HG02571 (cell line): ENCODE measurements at regions not wholly inside any gene's neighbourhood (a gene's known extent, or its start where the extent isn't known, plus 50 kb on each side); places are given as distances from the start of the nearest gene placed in this dataset.
"Not testable (repeated sequence)": the region's sequence is repeated elsewhere in the genome, so short reads cannot be mapped to it uniquely, and the experiment has no call there.

Experiments used
- ATAC-seq: cut with Tn5 transposase; IDR thresholded peaks from one replicate; pipeline ENCODE4 v1.9.1; 2021; ENCODE audit warnings: mild to moderate bottlenecking, moderate library complexity; ENCODE audit not compliant: unreplicated experiment

- ATAC-seq = no peak
Observed at GRCh38 chr2:2581331-2582159, 250.5 kb upstream of the MYT1L start.

GRCh38 chr2:2580841-2581240 lies 249.8 kb upstream of the MYT1L start:
- not testable (repeated sequence) for ATAC-seq

- ATAC-seq = no peak
Observed at GRCh38 chr2:2580341-2580740, 249.3 kb upstream of the MYT1L start.

DNA sequence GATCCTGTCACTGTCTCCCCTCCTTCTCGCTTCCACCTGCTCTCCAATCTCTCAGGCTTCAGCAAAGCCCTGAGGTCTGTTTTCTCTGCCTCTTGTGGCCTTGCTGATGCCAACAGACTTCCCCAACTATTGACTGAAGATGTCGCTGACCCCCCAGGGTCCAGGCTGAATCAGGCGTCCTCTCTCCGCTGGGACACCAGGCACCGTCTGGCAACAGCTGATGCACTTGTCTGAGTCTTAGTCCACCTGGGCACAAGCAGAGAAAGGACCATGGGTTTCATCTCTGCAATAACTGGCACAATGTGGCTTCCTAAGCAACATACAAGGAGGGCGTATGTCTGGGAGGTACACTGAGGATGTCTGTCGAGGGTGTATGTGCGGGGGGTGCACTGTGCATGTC lies 248.7 kb upstream of the MYT1L start:
- no peak for ATAC-seq

DNA sequence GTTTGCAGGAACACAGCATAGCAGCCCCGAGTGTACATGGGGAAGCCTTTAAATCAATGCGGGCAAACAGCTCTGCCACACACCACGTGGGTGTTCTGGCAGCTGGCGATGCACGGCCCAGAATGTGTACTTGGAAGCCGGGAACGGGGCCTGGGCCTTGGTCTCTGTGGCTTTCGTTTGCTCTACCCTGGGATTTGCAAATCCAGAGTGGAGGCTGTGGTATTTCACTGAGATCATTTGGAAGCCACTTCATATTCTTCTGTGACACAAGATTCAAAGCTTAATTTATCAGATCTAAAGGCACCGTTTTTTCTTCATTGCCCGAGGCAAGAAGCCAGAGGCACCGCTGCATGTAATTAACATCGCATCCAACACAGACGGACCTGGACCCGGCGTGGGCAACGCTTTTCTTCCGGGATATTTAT lies 246.3 kb upstream of the MYT1L start:
- ATAC-seq = no peak

GRCh38 chr2:2575870-2576386 lies 244.9 kb upstream of the MYT1L start:
- no peak for ATAC-seq

- ATAC-seq = no peak
Observed at GRCh38 chr2:2575181-2575577, 244.1 kb upstream of the MYT1L start.

DNA sequence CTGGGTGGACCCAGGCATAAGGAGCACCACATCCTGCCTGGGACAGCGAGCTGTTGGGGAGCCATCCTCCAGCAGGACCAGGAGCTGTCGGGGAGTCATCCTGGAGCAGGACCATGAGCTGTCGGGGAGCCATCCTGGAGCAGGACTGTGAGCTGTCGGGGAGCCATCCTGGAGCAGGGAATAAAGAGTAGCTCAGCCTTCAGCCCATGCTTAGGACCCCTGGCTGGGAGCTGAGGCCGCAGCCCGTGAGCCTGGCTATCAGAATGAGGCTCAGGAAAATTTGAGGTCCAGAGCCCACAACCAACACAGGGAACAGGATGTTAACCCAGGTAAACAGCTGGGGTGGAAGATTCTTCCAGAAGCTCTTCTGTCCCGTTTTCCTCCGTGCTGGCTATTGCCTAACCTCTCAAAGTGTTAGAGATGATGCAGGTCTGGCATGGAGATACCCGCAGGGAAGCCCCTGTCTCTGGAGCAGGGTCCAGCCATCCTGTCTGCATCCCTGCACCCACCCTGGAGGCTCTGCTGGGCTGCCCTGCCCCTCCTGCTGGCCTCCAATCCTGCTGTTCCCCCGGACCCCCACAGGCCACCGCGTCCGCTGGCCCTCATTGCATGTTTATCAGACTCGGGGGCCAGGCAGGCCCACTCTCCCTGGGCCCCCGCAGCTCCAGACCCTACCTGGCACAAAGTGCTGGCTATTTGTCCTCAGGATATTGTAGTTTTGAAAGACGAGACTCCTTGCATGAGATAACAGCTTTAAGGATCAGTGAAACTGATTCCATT lies 243.5 kb upstream of the MYT1L start:
- no peak for ATAC-seq

- no peak for ATAC-seq
Observed at GRCh38 chr2:2573658-2574293, 242.7 kb upstream of the MYT1L start.

- no peak for ATAC-seq
Observed at GRCh38 chr2:2573205-2573604, 242.1 kb upstream of the MYT1L start.

GRCh38 chr2:2572393-2573204 lies 241.5 kb upstream of the MYT1L start:
- no peak for ATAC-seq

- no peak for ATAC-seq
Observed at GRCh38 chr2:2571301-2572150, 240.5 kb upstream of the MYT1L start.

- ATAC-seq = no peak
Observed at GRCh38 chr2:2570871-2571270, 239.8 kb upstream of the MYT1L start.

DNA sequence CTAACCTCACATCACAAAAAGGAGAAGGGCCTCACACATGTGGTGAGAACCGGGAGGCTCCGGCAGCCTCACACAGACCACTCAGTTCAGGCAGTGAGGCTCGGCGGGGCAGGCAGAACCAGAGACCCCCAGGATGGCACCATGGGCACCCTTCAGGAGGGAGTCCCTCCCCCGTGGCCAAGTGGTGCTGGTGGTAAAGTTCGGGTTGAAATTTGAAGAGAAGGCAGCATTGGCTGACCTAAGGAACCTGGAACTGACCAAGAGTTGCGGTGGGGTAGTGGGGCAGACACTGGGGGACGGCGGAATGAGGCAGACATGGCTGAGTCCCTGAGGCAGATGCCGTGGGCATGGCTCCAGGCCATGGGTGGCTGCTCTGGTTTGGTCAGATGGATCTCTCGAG lies 239.3 kb upstream of the MYT1L start:
- no peak for ATAC-seq

GRCh38 chr2:2569836-2570235 lies 238.8 kb upstream of the MYT1L start:
- ATAC-seq = no peak

- no peak for ATAC-seq
Observed at GRCh38 chr2:2569306-2569705, 238.2 kb upstream of the MYT1L start.

GRCh38 chr2:2568411-2568810 lies 237.3 kb upstream of the MYT1L start:
- ATAC-seq = no peak

- no peak for ATAC-seq
Observed at GRCh38 chr2:2567776-2568175, 236.7 kb upstream of the MYT1L start.

DNA sequence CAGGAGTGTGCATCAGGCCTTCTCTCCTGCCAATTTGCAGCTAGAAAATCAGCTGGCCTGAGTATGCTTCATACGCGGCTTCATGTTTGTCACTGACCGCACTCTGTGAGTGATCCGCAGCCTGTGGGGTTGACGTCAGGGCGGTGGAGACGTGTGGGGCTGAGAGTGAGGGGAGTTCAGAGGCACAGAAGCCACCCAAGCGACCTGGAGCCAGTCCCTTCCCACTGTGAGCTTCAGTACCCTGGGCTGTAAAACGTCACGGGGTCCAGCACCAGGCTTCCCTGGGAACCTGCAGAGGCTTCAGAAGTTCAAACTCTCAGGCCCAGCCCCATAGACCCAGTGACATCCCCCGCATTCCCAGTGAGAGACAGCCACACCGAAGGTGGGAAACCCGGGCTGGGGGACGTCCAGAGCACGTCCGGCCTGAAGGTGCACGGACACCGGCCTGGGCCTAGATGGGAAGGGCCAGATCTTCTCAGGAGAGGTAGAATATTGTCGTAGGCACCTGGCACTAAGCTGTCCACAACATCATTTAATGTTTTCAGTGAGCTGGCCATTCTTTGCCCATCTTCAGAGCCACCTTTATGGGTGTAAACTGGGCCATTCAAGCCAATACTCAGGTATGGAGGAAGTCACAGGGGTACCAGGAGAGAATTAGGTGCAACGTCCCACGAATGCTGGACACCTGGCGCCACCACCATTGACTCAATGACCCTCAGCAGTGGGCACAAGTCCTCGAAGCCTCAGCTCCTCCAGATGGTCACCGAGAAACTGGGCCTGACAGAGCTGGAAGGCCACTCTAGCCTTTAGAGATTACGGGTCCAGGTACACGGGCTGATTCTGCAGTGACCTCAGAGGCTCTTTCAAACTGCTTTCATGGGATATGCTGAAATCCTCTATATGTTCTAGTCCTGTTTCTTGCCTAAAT lies 235.6 kb upstream of the MYT1L start:
- ATAC-seq = no peak
